ENCODE measurements at regions not wholly inside any gene's neighbourhood (a gene's known extent, or its start where the extent isn't known, plus 50 kb on each side); places are given as distances from the start of the nearest gene placed in this dataset.

DNA sequence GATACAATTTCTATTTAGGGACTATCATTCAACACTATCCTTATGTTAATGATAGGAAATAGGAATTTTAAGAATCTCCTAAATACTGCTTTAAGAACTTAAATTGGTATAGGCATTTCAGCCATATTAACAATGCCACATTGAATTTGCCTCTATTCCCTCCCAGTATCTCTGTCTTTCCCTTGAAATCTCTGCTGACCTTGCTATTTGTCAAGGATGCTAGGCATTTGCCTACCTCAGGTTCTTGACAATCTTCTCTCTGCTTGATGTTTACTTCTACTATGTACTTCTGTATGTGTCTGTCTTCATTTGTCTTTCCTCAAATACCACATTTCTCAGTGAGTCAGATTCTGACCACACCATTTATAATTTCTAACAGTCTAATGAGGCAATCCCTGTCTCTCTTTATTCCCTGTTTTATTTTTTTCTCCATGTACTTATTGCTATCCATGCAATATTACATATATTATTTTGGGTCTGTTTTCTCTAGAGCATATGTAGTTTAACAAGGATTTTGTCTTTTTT, 1461.4 kb upstream of the CDH9 start:
- TF ChIP-seq ZNF274 (IDR thresholded peaks at IDR 0.05; ENCODE audit: low read depth, low read length): no peak
- no peak overlapping the region for H3K4me3 ChIP-seq (ENCODE audit: low read length)

GRCh38 chr5:28495876-28496275, 1457.5 kb upstream of the CDH9 start:
- no peak for TF ChIP-seq ZNF274 (IDR thresholded peaks at IDR 0.05; ENCODE audit: low read depth, low read length)
- H3K4me3 ChIP-seq (ENCODE audit: low read length): no peak overlapping the region

DNA sequence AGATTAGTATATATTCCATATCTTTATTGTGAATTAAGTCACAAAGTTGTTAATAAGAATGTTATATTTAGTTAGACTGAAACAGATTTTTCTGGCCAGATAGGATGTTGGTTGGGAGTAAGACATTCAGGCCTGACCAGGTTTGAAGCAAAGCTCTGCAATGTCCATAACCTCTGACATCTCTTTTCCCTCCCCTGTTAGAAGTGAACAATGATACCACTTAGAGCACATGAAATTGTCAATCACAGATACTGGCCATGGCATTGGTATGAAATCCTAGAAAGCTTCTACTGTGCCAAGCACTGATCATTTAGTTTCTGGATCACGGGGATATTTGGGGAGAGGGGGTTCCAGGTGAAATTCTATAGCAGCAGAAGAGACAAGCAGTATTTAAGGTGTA, 1455.1 kb upstream of the CDH9 start:
- no peak overlapping the region for H3K4me3 ChIP-seq (ENCODE audit: low read length)
- TF ChIP-seq ZNF274 (IDR thresholded peaks at IDR 0.05; ENCODE audit: low read depth, low read length): no peak

DNA sequence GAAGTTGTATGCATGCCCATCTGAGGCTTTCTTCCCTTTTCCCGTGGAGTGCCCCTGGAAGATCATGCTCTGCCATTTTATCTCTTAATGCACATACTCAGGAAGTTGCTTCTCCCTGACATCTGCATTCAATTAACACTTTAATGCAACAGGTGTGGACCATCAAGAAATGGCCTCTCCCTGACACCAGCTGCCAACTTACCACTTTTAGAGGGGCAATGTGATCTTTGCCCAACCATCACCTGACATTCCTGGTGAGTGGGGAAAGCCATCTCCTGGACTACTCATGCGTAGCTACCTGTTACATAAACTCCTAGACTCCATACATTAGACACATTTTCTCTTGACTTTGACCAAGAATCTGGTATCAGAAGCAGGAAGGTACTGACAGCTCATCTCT, 1450.4 kb upstream of the CDH9 start:
- no peak for TF ChIP-seq ZNF274 (IDR thresholded peaks at IDR 0.05; ENCODE audit: low read depth, low read length)
- H3K4me3 ChIP-seq (ENCODE audit: low read length): no peak overlapping the region

GRCh38 chr5:28483327-28484025, 1445.1 kb upstream of the CDH9 start:
- H3K4me3 ChIP-seq (ENCODE audit: low read length): no peak overlapping the region
- no peak for TF ChIP-seq ZNF274 (IDR thresholded peaks at IDR 0.05; ENCODE audit: low read depth, low read length)

- no peak for TF ChIP-seq ZNF274 (IDR thresholded peaks at IDR 0.05; ENCODE audit: low read depth, low read length)
- no peak overlapping the region for H3K4me3 ChIP-seq (ENCODE audit: low read length)
Measured at GRCh38 chr5:28473531-28474107, 1435.2 kb upstream of the CDH9 start.

- TF ChIP-seq ZNF274 (IDR thresholded peaks at IDR 0.05; ENCODE audit: low read depth, low read length): no peak
- H3K4me3 ChIP-seq (ENCODE audit: low read length): no peak overlapping the region
Measured at GRCh38 chr5:28468166-28468565, 1429.8 kb upstream of the CDH9 start.

DNA sequence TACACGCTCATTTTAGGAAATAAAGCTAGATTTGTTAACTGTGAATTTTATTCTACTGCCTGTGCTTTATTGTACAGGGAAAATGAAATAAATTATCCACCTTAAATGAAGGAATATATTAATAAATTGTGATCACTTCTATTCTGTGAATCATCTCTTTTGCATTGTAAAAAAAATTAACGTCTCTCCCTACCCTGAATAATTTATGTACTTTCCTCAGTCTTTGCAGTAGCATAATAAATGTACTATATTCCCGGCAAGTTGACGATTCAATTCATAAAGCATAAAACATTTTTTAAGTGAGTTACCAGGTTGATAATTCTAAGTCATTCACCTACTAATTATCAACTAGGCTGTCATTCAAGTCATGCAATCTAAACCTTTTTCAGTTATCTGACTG, 1425.3 kb upstream of the CDH9 start:
- no peak for TF ChIP-seq ZNF274 (IDR thresholded peaks at IDR 0.05; ENCODE audit: low read depth, low read length)
- no peak overlapping the region for H3K4me3 ChIP-seq (ENCODE audit: low read length)

- no peak for TF ChIP-seq ZNF274 (IDR thresholded peaks at IDR 0.05; ENCODE audit: low read depth, low read length)
Measured at GRCh38 chr5:28451483-28451882, 1413.1 kb upstream of the CDH9 start.

GRCh38 chr5:28450997-28451396, 1412.6 kb upstream of the CDH9 start:
- TF ChIP-seq ZNF274 (IDR thresholded peaks at IDR 0.05; ENCODE audit: low read depth, low read length): no peak

More at GRCh38 chr5:28451483-28451882, 1413.1 kb upstream of the CDH9 start:
- H3K4me3 ChIP-seq (ENCODE audit: low read length): no peak overlapping the region

GRCh38 chr5:28448791-28449190, 1410.4 kb upstream of the CDH9 start:
- H3K4me3 ChIP-seq (ENCODE audit: low read length): no peak overlapping the region
- TF ChIP-seq ZNF274 (IDR thresholded peaks at IDR 0.05; ENCODE audit: low read depth, low read length): no peak

More at GRCh38 chr5:28450997-28451396, 1412.6 kb upstream of the CDH9 start:
- no peak overlapping the region for H3K4me3 ChIP-seq (ENCODE audit: low read length)

DNA sequence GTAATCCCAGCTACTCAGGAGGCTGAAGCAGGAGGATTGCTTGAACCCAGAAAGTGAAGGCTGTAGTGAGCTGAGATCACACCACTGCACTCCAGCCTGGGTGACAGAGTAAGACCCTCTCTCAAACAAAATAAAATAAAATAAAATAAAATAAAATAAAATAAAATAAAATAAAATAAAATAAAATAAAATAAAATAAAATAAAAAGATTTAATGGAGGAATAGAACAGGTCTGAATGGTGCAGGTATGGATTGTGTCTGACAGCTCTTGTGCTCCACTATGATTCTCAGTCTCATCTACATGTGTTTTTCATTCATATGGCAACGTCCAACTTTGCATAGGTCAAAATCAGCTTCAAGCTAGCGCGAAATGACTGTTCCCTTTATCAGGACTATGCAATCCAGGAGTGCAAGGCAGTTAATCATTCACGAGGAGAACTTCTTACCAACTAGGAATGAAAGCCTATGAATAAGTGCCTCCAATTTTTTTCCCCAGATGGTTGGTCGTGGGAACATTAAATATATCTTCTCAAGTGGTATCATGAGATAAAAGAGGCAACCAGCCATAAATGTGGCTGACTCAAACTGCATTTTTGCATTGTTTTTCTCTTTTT, 1392.3 kb upstream of the CDH9 start:
- no peak overlapping the region for H3K4me3 ChIP-seq (ENCODE audit: low read length)

DNA sequence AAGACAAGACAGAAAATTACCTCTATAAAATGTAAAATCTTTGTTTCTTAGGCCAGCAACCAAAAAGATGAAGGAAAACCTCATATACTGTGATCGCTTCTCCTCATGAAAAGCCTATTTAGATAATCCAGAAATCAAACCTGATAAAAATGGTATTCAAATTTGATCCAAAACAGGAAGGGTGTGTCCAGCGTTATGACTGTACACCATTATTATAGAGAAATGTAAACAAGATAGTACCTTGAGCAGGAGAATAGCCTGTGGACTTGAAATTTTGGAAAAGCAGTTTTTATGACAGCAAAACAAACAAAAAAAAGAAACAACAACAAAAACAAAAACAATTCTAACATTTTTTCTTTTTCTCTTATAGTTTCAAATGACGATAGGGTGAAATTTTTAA, 1382.8 kb upstream of the CDH9 start:
- no peak for TF ChIP-seq ZNF274 (IDR thresholded peaks at IDR 0.05; ENCODE audit: low read depth, low read length)
- H3K4me3 ChIP-seq (ENCODE audit: low read length): no peak overlapping the region

More for the DNA sequence above, 1392.3 kb upstream of the CDH9 start:
- no peak for TF ChIP-seq ZNF274 (IDR thresholded peaks at IDR 0.05; ENCODE audit: low read depth, low read length)

DNA sequence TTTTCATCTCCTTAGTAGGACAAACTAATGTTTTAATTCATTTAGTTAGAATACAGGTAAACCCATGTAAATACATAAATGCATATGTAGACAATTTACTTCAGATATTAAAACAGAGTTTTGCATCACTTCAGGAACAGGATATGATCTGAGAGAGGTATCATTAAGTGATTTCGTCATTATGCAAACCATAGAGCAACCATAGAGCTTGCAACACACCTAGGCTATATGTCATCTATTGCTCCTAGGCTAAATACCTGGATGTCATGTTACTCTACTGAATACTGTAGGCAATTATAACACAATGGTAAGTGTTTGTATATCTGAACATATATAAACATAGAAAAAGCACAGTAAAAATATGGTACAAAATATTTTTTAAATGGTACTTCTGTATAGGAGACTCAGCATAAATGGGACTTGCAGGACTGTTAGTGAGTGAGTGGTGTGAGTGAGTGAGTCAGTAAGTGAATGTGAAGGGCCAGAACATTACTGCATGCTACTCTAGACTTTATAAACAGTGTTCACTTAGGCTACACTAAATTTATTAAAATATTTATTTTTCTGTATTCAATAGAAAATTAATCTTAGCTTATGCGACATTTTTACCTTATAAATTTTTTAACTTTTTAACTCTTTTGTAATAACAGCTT, 1377.5 kb upstream of the CDH9 start:
- no peak for TF ChIP-seq ZNF274 (IDR thresholded peaks at IDR 0.05; ENCODE audit: low read depth, low read length)

More for the DNA sequence above, 1377.5 kb upstream of the CDH9 start:
- no peak overlapping the region for H3K4me3 ChIP-seq (ENCODE audit: low read length)
